Transverse colon (tissue), 4 donors: ENCODE measurements at regions not wholly inside any gene's neighbourhood (a gene's known extent, or its start where the extent isn't known, plus 50 kb on each side); places are given as distances from the start of the nearest gene placed in this dataset.

Source experiments
- DNase-seq: peaks from one replicate; pipeline ENCODE4 v3.0.0-alpha.2; 2019
- H3K27ac ChIP-seq, 4 donors: fragments of 200-600 bp; sonication (generic); 2 replicates each; pipeline ENCODE4 v1.5.1; 2016 to 2018; ENCODE audit warnings: inconsistent platforms in 4 of 4
- H3K27me3 ChIP-seq: fragments of 200-600 bp; sonication (generic); 2 replicates; pipeline ENCODE4 v1.5.1; 2017; ENCODE audit warnings: inconsistent platforms
- H3K36me3 ChIP-seq, 4 donors: fragments of 200-600 bp; sonication (generic); 2 replicates each; pipeline ENCODE4 v1.5.1; 2017 to 2019; ENCODE audit warnings: inconsistent platforms in 4 of 4
- H3K4me1 ChIP-seq, 4 donors: fragments of 200-600 bp; sonication (generic); 2 replicates each; pipeline ENCODE4 v1.5.1; 2017 to 2020; ENCODE audit warnings: inconsistent platforms in 4 of 4
- H3K4me3 ChIP-seq, 4 donors: fragments of 200-600 bp; sonication (generic); 1 replicate in 1 of 4; 2 replicates in 3 of 4; pipeline versions ENCODE4 v1.5.1 to v1.6.1; 2017 to 2019; ENCODE audit warnings: inconsistent platforms in 4 of 4
- H3K9me3 ChIP-seq, 2 donors: fragments of 200-600 bp; sonication (generic); 2 replicates each; pipeline ENCODE4 v1.5.1; 2017 to 2019; ENCODE audit warnings: inconsistent platforms in 2 of 2
- CTCF ChIP-seq, 5 experiments: fragments of 200-600 bp in 3 of 5; fragments of 450-650 bp in 2 of 5; sonication (generic) in 3 of 5; IDR thresholded peaks; 1 replicate in 2 of 5; 2 replicates in 3 of 5; pipeline ENCODE4 v1.5.1; 2016 to 2017; ENCODE audit warnings: antibody characterized with exemption in 5 of 5, inconsistent platforms in 3 of 5, mild to moderate bottlenecking in 2 of 5, moderate library complexity in 1 of 5
- EP300 ChIP-seq: sonication (generic); formaldehyde crosslinking; IDR thresholded peaks from one replicate; pipeline ENCODE4 v1.6.1; 2017; ENCODE audit warnings: antibody characterized with exemption, low read depth
- POLR2A ChIP-seq: fragments of 450-650 bp; IDR thresholded peaks from one replicate; pipeline ENCODE4 v1.6.1; 2016; ENCODE audit warnings: antibody characterized with exemption, mild to moderate bottlenecking, moderate library complexity
- POLR2AphosphoS5 ChIP-seq, 3 donors: sonication (generic); formaldehyde crosslinking; IDR thresholded peaks; one replicate each; pipeline ENCODE4 v1.6.1; 2016; ENCODE audit warnings: antibody characterized with exemption in 3 of 3
- WGBS, 2 donors: methylation state at CpG; one replicate each; pipeline ENCODE4 v1.1.5; 2018; ENCODE audit warnings: low coverage in 1 of 2; 5-methylcytosine and 5-hydroxymethylcytosine counted together
- in situ Hi-C, 4 donors: fragments of 200-750 bp; cut with MboI; loops; one replicate each; pipeline versions ENCODE4 v1.15.0 to v1.15.1; 2017; ENCODE audit warnings: low sequenced_read_pairs in 3 of 4, low pct_ligation_motif_present in 1 of 4, low pct_unique_long_range_greater_than_20kb in 1 of 4
- intact Hi-C: fragments of 100-400 bp; cut with DNase I; formaldehyde crosslinking; loops from one replicate; pipeline ENCODE4 v1.15.1; 2023; ENCODE audit warnings: low total_unique reads

GRCh38 chr2:136195226-136195625 lies 77.3 kb upstream of the CXCR4 start:
- H3K9me3 ChIP-seq = no peaks in the 10 kb centered on the region
- no peaks in the 10 kb centered on the region for H3K27me3 ChIP-seq
- H3K27ac ChIP-seq = no peak overlapping the region
- no peaks in the 10 kb centered on the region for H3K4me1 ChIP-seq
- intact Hi-C loops (no loop called here), in situ Hi-C loops (no loop called here)
- H3K4me3 ChIP-seq = no peak overlapping the region
- no peaks in the 10 kb centered on the region for H3K36me3 ChIP-seq
- 79% methylated on average over 1 of the region's 1 CpG; no CpG with 5 or more reads in 1 of the 2 donors for WGBS, 2 donors
- TF ChIP-seq EP300 = no peak
- TF ChIP-seq POLR2AphosphoS5 (IDR thresholded peaks at IDR 0.05) = no peak
- no peak for TF ChIP-seq POLR2A
- TF ChIP-seq CTCF (IDR thresholded peaks at IDR 0.05) = no peak
- DNase-seq = no peak

GRCh38 chr2:136191041-136191440 lies 73.1 kb upstream of the CXCR4 start:
- WGBS, 2 donors = 95% methylated on average over 4 of the region's 4 CpGs; no CpG with 5 or more reads in 1 of the 2 donors
- no peaks in the 10 kb centered on the region for H3K9me3 ChIP-seq
- TF ChIP-seq CTCF (IDR thresholded peaks at IDR 0.05) (no peak), POLR2A (no peak), EP300 (no peak), POLR2AphosphoS5 (IDR thresholded peaks at IDR 0.05) (no peak)
- no peaks in the 10 kb centered on the region for H3K4me1 ChIP-seq
- intact Hi-C loops (no loop called here), in situ Hi-C loops (no loop called here)
- no peak overlapping the region for H3K4me3 ChIP-seq
- H3K36me3 ChIP-seq = no peaks in the 10 kb centered on the region
- H3K27ac ChIP-seq = no peak overlapping the region
- no peak for DNase-seq
- H3K27me3 ChIP-seq = no peaks in the 10 kb centered on the region

GRCh38 chr2:136189221-136189782 lies 71.4 kb upstream of the CXCR4 start:
- 53 to 57% methylated on average over 5 of the region's 5 CpGs for WGBS, 2 donors
- TF ChIP-seq EP300 (no peak), CTCF (IDR thresholded peaks at IDR 0.05) (no peak), POLR2A (no peak), POLR2AphosphoS5 (IDR thresholded peaks at IDR 0.05) (no peak)
- in situ Hi-C loops = no loop called here
- no peaks in the 10 kb centered on the region for H3K9me3 ChIP-seq
- no peaks in the 10 kb centered on the region for H3K4me1 ChIP-seq
- intact Hi-C loops = no loop called here
- no peak for DNase-seq
- H3K27me3 ChIP-seq = no peaks in the 10 kb centered on the region
- H3K27ac ChIP-seq = no peak overlapping the region
- no peak overlapping the region for H3K4me3 ChIP-seq
- H3K36me3 ChIP-seq = no peaks in the 10 kb centered on the region

- H3K9me3 ChIP-seq = no peaks in the 10 kb centered on the region
- H3K4me3 ChIP-seq = no peak overlapping the region
- no peak overlapping the region for H3K27ac ChIP-seq
- intact Hi-C loops (no loop called here), in situ Hi-C loops (no loop called here)
- no peak for DNase-seq
- H3K4me1 ChIP-seq = no peaks in the 10 kb centered on the region
- H3K36me3 ChIP-seq = no peaks in the 10 kb centered on the region
- no peak for TF ChIP-seq POLR2AphosphoS5 (IDR thresholded peaks at IDR 0.05)
- no peak for TF ChIP-seq CTCF (IDR thresholded peaks at IDR 0.05)
- no peak for TF ChIP-seq EP300
- TF ChIP-seq POLR2A = no peak
- H3K27me3 ChIP-seq = no peaks in the 10 kb centered on the region
- 95% methylated on average over 3 of the region's 3 CpGs; no CpG with 5 or more reads in 1 of the 2 donors for WGBS, 2 donors
These were observed 70.1 kb upstream of the CXCR4 start for GRCh38 chr2:136188086-136188485.
